ENCODE measurements at regions not wholly inside any gene's neighbourhood (a gene's known extent, or its start where the extent isn't known, plus 50 kb on each side); places are given as distances from the start of the nearest gene placed in this dataset.

DNA sequence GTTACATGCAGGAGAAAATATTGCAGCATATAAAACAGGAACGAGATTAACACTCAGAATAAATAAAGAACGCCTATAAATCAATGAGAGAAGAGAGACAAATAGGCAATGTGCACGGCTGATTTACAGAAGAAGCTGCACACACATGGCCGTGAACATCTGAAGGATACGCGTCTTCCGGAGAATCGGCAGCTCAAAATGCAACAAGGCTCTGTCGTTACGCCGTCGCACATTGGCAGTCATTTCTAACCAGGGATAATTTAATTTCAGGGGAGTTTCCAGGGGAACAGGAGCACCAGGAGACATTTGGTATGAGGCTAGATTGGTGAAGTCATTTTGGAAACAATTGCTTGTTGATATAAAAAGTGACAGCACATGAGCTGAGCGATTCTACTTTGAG is 745.2 kb downstream of the BRD1 start:
- ChIA-PET CTCF (no interaction called here), POLR2A (no interaction called here)
- Mint-ChIP-seq H3K36me3 (no peaks in the 10 kb centered on the region), H3K27ac (no peak overlapping the region), H3K27me3 (peaks cover 4 to 7% of the 10 kb centered on the region in 2 donors), H3K4me3 (no peak overlapping the region), H3K9me3 (no peaks in the 10 kb centered on the region), H3K4me1 (no peaks in the 10 kb centered on the region)
- Histone ChIP-seq H3K9me3 (no peaks in the 10 kb centered on the region), H3K27ac (ENCODE audit: low read length) (no peak overlapping the region), H3K4me3 (ENCODE audit: control insufficient read depth in 1 of 2, extremely low read depth in 1 of 2, low read length in 1 of 2) (no peak overlapping the region), H3K27me3 (replicated peaks in 1 of 2; ENCODE audit: control insufficient read depth in 2 of 2, extremely low read depth in 1 of 2, insufficient read depth in 2 of 2, low read length in 1 of 2) (peaks cover 0 to 17% of the 10 kb centered on the region in 2 experiments), H3K36me3 (ENCODE audit: control insufficient read depth in 2 of 2, extremely low read depth in 1 of 2, insufficient read depth in 1 of 2, low read length in 1 of 2) (no peaks in the 10 kb centered on the region), H3K4me1 (ENCODE audit: control insufficient read depth in 1 of 2, extremely low read depth in 1 of 2, insufficient read depth in 2 of 2, low read length in 2 of 2) (no peaks in the 10 kb centered on the region)
- no peak for DNase-seq
- ATAC-seq (replicated peaks in 1 of 4): no peak
- 84% methylated on average over 12 of the region's 13 CpGs for WGBS (ENCODE audit: insufficient coverage)

DNA sequence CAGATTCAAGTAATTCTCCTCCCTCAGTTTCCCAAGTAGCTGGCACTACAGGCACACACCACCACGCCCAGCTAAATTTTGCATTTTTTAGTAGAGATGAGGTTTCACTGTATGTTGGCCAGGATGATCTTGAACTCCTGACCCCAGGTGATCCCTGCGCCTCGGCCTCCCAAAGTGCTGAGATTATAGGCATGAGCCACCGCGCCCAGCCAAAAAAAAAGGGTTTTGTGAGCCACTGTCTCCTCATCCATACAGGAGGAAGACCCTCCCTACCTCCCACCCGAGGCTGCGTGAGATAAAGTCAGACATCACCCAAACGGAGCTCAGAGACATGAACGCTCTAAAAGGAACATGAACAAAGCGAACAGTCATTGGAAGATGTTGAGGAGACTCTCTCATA is 745.7 kb downstream of the BRD1 start:
- Mint-ChIP-seq H3K36me3 (no peaks in the 10 kb centered on the region), H3K4me1 (no peaks in the 10 kb centered on the region), H3K27me3 (peaks cover 4 to 6% of the 10 kb centered on the region in 2 donors), H3K4me3 (no peak overlapping the region), H3K27ac (no peak overlapping the region), H3K9me3 (no peaks in the 10 kb centered on the region)
- Histone ChIP-seq H3K27ac (ENCODE audit: low read length) (no peak overlapping the region), H3K27me3 (replicated peaks in 1 of 2; ENCODE audit: control insufficient read depth in 2 of 2, extremely low read depth in 1 of 2, insufficient read depth in 2 of 2, low read length in 1 of 2) (peaks cover 0 to 22% of the 10 kb centered on the region in 2 experiments), H3K9me3 (no peaks in the 10 kb centered on the region), H3K4me1 (ENCODE audit: control insufficient read depth in 1 of 2, extremely low read depth in 1 of 2, insufficient read depth in 2 of 2, low read length in 2 of 2) (no peaks in the 10 kb centered on the region), H3K4me3 (ENCODE audit: control insufficient read depth in 1 of 2, extremely low read depth in 1 of 2, low read length in 1 of 2) (no peak overlapping the region), H3K36me3 (ENCODE audit: control insufficient read depth in 2 of 2, extremely low read depth in 1 of 2, insufficient read depth in 1 of 2, low read length in 1 of 2) (no peaks in the 10 kb centered on the region)
- no CpG with 5 or more reads among the region's 10 CpGs for WGBS (ENCODE audit: insufficient coverage)
- DNase-seq (no peak), ATAC-seq (replicated peaks in 1 of 4) (no peak)
- ChIA-PET CTCF (no interaction called here), POLR2A (no interaction called here)

DNA sequence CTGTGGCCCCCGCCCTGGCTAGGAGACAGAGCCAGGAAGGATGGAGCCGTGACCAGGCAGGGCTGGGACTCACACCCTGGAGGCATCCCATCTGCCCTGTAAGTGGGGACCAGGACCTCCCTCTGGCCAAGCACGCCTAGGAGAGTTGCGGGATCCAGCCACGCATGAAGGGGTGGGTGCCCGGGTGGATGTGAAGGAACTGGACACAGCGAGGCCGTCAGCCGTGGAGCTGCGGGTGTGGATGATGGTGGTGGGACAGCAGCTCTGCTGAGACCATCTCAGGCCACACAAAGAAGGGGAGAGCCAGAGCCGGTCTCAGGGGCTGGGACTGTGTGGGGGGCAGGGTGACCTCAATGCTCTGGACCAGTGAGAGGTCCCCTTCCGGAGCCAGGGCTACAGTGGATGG is 746.4 kb downstream of the BRD1 start:
- H3K4me1 Mint-ChIP-seq: no peaks in the 10 kb centered on the region
- Histone ChIP-seq H3K4me3 (ENCODE audit: control insufficient read depth in 1 of 2, extremely low read depth in 1 of 2, low read length in 1 of 2) (no peak overlapping the region), H3K9me3 (no peaks in the 10 kb centered on the region), H3K27ac (ENCODE audit: low read length) (no peak overlapping the region), H3K36me3 (ENCODE audit: control insufficient read depth in 2 of 2, extremely low read depth in 1 of 2, insufficient read depth in 1 of 2, low read length in 1 of 2) (no peaks in the 10 kb centered on the region), H3K4me1 (ENCODE audit: control insufficient read depth in 1 of 2, extremely low read depth in 1 of 2, insufficient read depth in 2 of 2, low read length in 2 of 2) (no peaks in the 10 kb centered on the region), H3K27me3 (replicated peaks in 1 of 2; ENCODE audit: control insufficient read depth in 2 of 2, extremely low read depth in 1 of 2, insufficient read depth in 2 of 2, low read length in 1 of 2) (peaks cover 0 to 18% of the 10 kb centered on the region in 2 experiments)
- no peak overlapping the region for H3K27ac Mint-ChIP-seq
- ChIA-PET POLR2A (no interaction called here), CTCF (no interaction called here)
- 82% methylated on average over 11 of the region's 12 CpGs for WGBS (ENCODE audit: insufficient coverage)
- no peaks in the 10 kb centered on the region for H3K9me3 Mint-ChIP-seq
- ATAC-seq (replicated peaks in 1 of 4) (no peak), DNase-seq (no peak)
- H3K27me3 Mint-ChIP-seq: peaks cover 4 to 6% of the 10 kb centered on the region in 2 donors
- no peak overlapping the region for H3K4me3 Mint-ChIP-seq
- H3K36me3 Mint-ChIP-seq: no peaks in the 10 kb centered on the region

DNA sequence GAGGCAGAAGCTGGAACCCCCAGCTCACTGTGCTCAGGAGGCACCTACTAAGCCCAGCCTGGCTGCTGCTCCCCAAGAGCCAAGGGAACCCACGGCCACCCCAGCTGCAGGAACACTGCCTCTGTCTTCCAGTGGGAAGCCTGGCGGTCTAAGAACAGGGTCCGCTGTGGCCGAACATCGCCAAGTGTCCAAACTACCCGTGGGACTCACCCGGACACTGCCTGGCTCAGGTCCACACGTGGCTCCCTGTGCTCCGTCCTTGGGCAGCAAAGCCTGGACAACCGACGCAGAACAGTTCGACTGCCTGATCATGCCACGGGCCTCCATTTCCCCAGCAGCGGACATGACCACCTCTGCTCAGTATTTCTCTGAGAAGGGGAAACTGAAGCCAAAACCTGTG is 747.0 kb downstream of the BRD1 start:
- H3K27ac Mint-ChIP-seq: no peak overlapping the region
- H3K9me3 Mint-ChIP-seq: no peaks in the 10 kb centered on the region
- H3K36me3 Mint-ChIP-seq: no peaks in the 10 kb centered on the region
- no peak for ATAC-seq (replicated peaks in 1 of 4)
- H3K4me1 Mint-ChIP-seq: no peaks in the 10 kb centered on the region
- ChIA-PET POLR2A (no interaction called here), CTCF (no interaction called here)
- WGBS (ENCODE audit: insufficient coverage): 80% methylated on average over 14 of the region's 14 CpGs
- no peaks in the 10 kb centered on the region for H3K27me3 Mint-ChIP-seq
- no peak overlapping the region for H3K4me3 ChIP-seq (ENCODE audit: control insufficient read depth in 1 of 2, extremely low read depth in 1 of 2, low read length in 1 of 2)
- H3K27ac ChIP-seq (ENCODE audit: low read length): no peak overlapping the region
- no peaks in the 10 kb centered on the region for H3K4me1 ChIP-seq (ENCODE audit: control insufficient read depth in 1 of 2, extremely low read depth in 1 of 2, insufficient read depth in 2 of 2, low read length in 2 of 2)
- H3K9me3 ChIP-seq: no peaks in the 10 kb centered on the region
- no peak for DNase-seq
- H3K27me3 ChIP-seq (replicated peaks in 1 of 2; ENCODE audit: control insufficient read depth in 2 of 2, extremely low read depth in 1 of 2, insufficient read depth in 2 of 2, low read length in 1 of 2): peaks cover 0 to 18% of the 10 kb centered on the region in 2 experiments
- no peak overlapping the region for H3K4me3 Mint-ChIP-seq
- H3K36me3 ChIP-seq (ENCODE audit: control insufficient read depth in 2 of 2, extremely low read depth in 1 of 2, insufficient read depth in 1 of 2, low read length in 1 of 2): no peaks in the 10 kb centered on the region

DNA sequence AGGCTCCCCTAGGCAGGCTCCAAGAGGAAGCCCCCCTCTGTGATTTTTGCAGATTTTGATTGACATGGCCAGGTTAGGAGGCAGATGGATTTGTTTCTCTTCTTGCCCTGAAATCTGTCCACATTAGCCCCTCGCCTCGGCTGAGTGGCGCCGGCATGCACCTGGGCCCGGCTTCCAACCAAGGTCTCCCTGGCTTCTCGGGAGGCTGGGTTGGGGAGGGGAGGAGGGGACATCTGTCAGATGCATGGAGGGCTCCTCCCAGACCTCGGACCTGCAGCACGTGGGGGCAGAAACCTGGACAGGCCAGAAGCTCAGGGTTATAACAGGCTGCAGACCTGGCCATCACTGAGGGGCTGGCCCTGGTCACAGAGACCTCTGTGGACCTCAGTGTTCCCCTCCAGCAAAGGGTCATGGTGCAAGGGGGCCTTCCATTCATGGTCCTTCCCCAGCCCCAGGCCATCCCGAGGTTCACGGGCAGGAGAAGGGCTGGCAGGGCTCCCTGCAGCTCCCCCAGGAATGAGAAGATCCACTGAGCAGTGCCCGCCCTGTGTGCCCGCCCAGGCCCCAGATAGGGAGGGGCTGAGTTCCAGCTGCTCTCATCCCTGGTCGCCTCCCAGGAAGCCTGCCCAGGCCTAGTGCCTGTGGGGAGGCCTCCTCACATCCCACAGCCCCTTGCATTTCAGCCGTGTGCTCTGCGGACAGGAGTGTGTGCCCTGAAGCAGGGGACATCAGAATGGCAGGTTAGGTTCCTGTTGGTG is 747.8 kb downstream of the BRD1 start:
- POLR2A ChIA-PET: no interaction called here
- no peak overlapping the region for H3K27ac ChIP-seq (ENCODE audit: low read length)
- DNase-seq (no peak), ATAC-seq (replicated peaks in 1 of 4) (no peak)
- no peaks in the 10 kb centered on the region for H3K36me3 ChIP-seq (ENCODE audit: control insufficient read depth in 2 of 2, extremely low read depth in 1 of 2, insufficient read depth in 1 of 2, low read length in 1 of 2)
- H3K9me3 ChIP-seq: no peaks in the 10 kb centered on the region
- H3K4me1 Mint-ChIP-seq: no peaks in the 10 kb centered on the region
- H3K4me3 Mint-ChIP-seq: no peak overlapping the region
- H3K4me1 ChIP-seq (ENCODE audit: control insufficient read depth in 1 of 2, extremely low read depth in 1 of 2, insufficient read depth in 2 of 2, low read length in 2 of 2): no peaks in the 10 kb centered on the region
- H3K9me3 Mint-ChIP-seq: no peaks in the 10 kb centered on the region
- WGBS (ENCODE audit: insufficient coverage): 72% methylated on average over 8 of the region's 15 CpGs
- H3K27me3 ChIP-seq (replicated peaks in 1 of 2; ENCODE audit: control insufficient read depth in 2 of 2, extremely low read depth in 1 of 2, insufficient read depth in 2 of 2, low read length in 1 of 2): peaks cover 0 to 14% of the 10 kb centered on the region in 2 experiments
- H3K4me3 ChIP-seq (ENCODE audit: control insufficient read depth in 1 of 2, extremely low read depth in 1 of 2, low read length in 1 of 2): no peak overlapping the region
- CTCF ChIA-PET: no interaction called here
- H3K27ac Mint-ChIP-seq: no peak overlapping the region
- H3K27me3 Mint-ChIP-seq: no peaks in the 10 kb centered on the region
- no peaks in the 10 kb centered on the region for H3K36me3 Mint-ChIP-seq

DNA sequence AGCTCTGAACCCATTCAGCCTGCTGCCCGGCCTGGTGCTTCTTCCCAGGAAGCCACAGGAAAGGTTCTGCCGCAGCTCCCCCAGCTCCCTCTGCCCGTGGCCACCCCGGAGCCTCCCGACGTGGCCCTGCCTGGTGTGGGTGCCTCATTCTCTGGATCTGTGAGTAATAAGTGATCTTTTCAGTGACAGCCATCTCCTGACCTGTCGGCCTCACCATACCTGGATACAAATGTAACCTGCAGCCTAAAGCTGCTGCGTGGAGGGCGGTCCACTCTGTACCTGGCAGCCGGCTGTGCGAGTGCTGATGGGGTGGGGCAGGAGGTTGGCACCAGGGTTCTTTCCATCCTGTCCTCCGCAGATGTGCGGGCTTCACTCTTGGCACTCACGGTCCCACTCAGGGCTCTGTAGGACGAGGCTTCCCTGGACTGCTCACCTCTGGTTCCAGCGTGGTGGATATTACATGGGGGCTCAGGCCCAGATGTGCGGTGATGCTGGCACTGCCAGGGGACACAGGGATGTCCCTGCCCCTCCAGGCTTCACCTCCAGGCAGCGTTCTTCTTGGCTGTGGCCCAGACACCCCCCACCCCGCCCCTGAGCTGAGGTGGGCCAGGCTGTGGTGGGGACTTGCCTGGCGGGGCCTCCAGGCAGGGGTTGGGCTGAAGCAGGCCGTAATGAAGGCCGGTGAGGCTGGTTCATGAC is 748.5 kb downstream of the BRD1 start:
- ATAC-seq (replicated peaks in 1 of 4) (no peak), DNase-seq (no peak)
- H3K27me3 ChIP-seq (replicated peaks in 1 of 2; ENCODE audit: control insufficient read depth in 2 of 2, extremely low read depth in 1 of 2, insufficient read depth in 2 of 2, low read length in 1 of 2): peaks cover 0 to 14% of the 10 kb centered on the region in 2 experiments
- no peaks in the 10 kb centered on the region for H3K4me1 ChIP-seq (ENCODE audit: control insufficient read depth in 1 of 2, extremely low read depth in 1 of 2, insufficient read depth in 2 of 2, low read length in 2 of 2)
- Mint-ChIP-seq H3K27ac (no peak overlapping the region), H3K27me3 (no peaks in the 10 kb centered on the region), H3K36me3 (no peaks in the 10 kb centered on the region), H3K4me3 (no peak overlapping the region), H3K4me1 (no peaks in the 10 kb centered on the region), H3K9me3 (no peaks in the 10 kb centered on the region)
- WGBS (ENCODE audit: insufficient coverage): 81% methylated on average over 15 of the region's 22 CpGs
- CTCF ChIA-PET: no interaction called here
- no peaks in the 10 kb centered on the region for H3K9me3 ChIP-seq
- H3K27ac ChIP-seq (ENCODE audit: low read length): no peak overlapping the region
- POLR2A ChIA-PET: no interaction called here
- no peaks in the 10 kb centered on the region for H3K36me3 ChIP-seq (ENCODE audit: control insufficient read depth in 2 of 2, extremely low read depth in 1 of 2, insufficient read depth in 1 of 2, low read length in 1 of 2)
- H3K4me3 ChIP-seq (ENCODE audit: control insufficient read depth in 1 of 2, extremely low read depth in 1 of 2, low read length in 1 of 2): no peak overlapping the region

All from T-cell (primary cell).